ENCODE measurements at regions not wholly inside any gene's neighbourhood (a gene's known extent, or its start where the extent isn't known, plus 50 kb on each side); places are given as distances from the start of the nearest gene placed in this dataset.
"Not testable (repeated sequence)": the region's sequence is repeated elsewhere in the genome, so short reads cannot be mapped to it uniquely, and the experiment has no call there.

DNA sequence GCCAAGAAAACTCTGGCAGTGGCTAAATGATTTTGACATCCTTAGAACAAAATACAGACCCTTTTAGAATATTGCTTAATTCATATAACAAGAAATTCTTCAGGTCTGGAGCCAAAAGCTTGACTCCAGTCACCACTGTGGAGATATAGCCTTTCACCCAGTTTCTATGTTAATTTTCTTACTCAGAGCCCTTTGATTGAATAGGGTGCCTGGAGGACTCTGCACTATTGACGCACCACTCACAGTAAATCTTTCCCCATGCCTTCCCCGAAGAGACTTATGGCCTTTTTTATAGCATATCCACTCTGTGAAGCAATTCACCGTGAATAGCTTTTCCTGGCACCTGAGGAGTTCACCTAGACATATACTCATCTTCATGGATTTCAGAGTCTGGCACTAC, 613.8 kb downstream of the ZWINT start:
- peak; percentile 13 for DNase-seq (ENCODE audit: low read depth)

DNA sequence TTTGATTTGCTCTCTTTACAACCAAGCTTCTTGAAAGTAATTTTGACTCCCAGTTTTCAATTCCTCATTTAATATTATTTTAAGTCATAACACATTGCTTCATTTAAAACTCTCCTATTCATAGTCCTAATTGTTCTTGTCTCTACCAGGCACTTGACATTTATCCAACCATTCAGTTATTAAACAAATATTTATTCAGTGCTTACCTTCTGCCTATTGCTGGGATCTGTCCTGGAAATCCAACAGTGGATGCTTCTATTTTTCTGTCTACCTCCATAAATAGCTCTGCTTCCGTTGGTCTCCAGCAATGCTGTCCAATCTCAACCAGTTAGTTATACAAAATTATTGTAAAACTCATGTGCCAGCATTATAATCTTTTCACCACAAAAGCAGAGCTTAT, 615.1 kb downstream of the ZWINT start:
- DNase-seq (ENCODE audit: low read depth): no peak

DNA sequence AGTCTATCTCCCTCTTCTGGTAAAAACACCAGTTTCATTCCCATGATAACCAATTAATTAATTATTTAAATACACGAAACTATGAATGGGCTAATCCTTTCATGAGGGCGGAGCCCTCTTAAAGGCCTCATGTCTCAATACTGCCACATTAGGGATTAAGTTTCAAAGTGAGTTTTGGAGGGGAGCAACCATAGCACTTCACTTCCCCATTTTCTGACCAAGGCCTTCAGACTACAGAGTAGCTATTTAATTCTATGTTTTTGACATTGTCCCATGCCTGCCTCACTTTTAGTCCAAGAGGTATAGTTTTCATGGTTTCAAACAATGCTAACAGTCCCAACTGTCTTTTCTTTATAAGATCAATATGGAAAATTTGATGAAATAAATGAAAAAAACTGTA, 618.6 kb downstream of the ZWINT start:
- no peak for DNase-seq (ENCODE audit: low read depth)

GRCh38 chr10:55740767-55741166, 620.3 kb downstream of the ZWINT start:
- peak; percentile 20 for DNase-seq (ENCODE audit: low read depth)

- DNase-seq (ENCODE audit: low read depth): no peak
Observed at GRCh38 chr10:55740110-55740509, 620.9 kb downstream of the ZWINT start.

GRCh38 chr10:55734112-55734511, 626.9 kb downstream of the ZWINT start:
- no peak for DNase-seq (ENCODE audit: low read depth)

DNA sequence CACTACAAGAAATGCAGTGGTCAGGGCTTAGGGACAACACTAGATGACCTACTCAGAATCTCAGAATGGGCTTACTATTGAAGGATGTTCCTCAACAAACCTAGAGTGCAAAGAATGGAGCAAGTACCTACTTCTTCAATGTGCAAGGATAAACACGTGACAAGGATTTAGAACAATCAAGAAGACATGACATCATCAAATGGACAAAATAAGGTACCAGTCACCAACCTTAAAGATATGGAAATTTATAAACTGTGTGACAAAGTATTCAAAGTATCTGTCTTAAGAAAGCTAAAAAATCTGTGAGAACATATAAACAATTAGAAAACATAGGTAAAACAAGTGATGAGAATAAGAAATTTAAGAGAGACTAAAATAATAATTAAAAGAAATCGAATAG, 656.1 kb downstream of the ZWINT start:
- no peak for DNase-seq (ENCODE audit: low read depth)

- DNase-seq (ENCODE audit: low read depth): peak; percentile 15
Observed at GRCh38 chr10:55668326-55668922, 692.6 kb downstream of the ZWINT start.

DNA sequence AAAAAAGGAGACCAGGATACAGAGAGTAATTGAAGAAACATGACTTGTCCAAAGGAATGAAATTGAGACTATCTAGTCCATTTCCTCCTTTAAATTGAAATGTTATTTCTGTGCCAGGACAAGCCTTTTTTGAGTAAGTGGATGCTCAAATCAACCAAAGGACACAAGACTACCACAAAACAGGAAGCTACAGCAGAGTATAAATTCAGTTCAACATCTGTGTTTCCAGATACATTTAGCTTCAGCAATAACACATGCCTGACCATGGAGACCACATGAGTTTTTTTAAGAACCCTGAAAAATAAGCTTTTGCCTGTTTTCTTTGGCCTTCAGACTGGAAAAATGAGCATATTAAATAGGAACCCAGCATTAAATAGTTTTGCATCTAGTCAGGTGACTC, 707.5 kb downstream of the ZWINT start:
- DNase-seq (ENCODE audit: low read depth): no peak

DNA sequence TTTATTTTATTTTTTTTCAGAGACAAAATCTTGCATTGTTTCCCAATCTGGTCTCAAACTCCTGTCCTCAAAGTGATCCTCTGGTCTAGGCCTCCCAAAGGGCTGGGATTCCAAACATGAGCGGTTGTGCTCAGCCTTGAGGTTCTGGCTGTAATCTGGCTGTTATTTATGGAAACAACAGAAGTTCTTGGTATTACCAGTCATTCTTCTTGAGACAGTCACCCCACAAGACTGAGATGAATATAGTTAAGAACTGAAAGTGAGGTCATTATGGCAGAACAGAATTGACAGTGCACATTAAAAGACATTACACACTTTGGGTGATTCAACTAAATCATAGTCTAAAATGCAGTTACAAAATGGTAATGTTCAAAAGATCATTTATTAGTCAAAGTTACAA, 719.5 kb downstream of the ZWINT start:
- no peak for DNase-seq (ENCODE audit: low read depth)

- peak; percentile 7 for DNase-seq (ENCODE audit: low read depth)
Observed at GRCh38 chr10:55631071-55631654, 729.9 kb downstream of the ZWINT start.

- no peak for DNase-seq (ENCODE audit: low read depth)
Observed at GRCh38 chr10:55630491-55631056, 730.5 kb downstream of the ZWINT start.

GRCh38 chr10:55629793-55630490, 731.1 kb downstream of the ZWINT start:
- peak; percentile 48 for DNase-seq (ENCODE audit: low read depth)

GRCh38 chr10:55628260-55628701, 732.8 kb downstream of the ZWINT start:
- DNase-seq (ENCODE audit: low read depth): no peak

GRCh38 chr10:55627501-55628051, 733.5 kb downstream of the ZWINT start:
- no peak for DNase-seq (ENCODE audit: low read depth)

- DNase-seq (ENCODE audit: low read depth): not testable (repeated sequence)
Observed at GRCh38 chr10:55601690-55602478, 759.2 kb downstream of the ZWINT start.

GRCh38 chr10:55551603-55552002, 750.6 kb upstream of the PCDH15 start:
- DNase-seq (ENCODE audit: low read depth): no peak

- peak; percentile 7 for DNase-seq (ENCODE audit: low read depth)
Observed at GRCh38 chr10:55550236-55550635, 749.2 kb upstream of the PCDH15 start.

- not testable (repeated sequence) for DNase-seq (ENCODE audit: low read depth)
Observed at GRCh38 chr10:55537497-55537896, 736.5 kb upstream of the PCDH15 start.

DNA sequence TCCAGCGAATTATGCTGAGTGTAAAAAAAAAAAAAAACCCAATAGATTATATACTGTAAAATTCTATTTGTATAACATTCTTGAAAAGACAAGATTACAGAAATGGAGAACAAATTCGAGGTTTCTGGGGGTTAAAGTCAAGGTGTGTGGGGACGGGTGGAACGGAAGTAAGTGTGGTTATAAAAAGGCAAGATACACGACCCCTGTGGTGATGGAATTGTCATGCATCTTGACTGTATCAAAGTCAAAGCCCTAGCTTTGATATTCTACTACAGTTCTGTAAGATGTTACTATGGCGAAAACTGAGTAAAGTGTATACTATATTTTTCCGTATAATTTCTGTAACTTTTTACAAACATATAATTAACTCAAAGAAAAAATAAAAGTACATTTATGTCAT, 718.2 kb upstream of the PCDH15 start:
- no peak for DNase-seq (ENCODE audit: low read depth)

DNA sequence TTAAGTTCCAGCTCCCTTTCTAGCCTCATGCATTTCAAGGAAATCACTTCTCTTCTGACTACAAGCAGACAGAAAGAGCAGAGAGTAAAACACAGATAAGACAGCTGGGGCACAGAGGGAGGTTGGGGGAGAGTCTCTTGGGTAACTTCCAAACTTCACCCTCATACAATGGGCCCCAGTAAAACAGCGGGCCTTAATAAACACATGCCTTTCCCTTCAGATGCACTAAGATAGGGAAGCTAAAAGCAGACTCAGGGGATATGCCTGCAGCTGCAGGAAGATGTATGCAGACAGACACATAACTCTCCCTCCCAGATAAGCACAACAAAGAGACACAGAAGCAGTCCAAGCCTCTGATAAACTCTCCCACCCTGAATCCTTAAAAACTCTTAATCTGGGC, 717.4 kb upstream of the PCDH15 start:
- not testable (repeated sequence) for DNase-seq (ENCODE audit: low read depth)

DNA sequence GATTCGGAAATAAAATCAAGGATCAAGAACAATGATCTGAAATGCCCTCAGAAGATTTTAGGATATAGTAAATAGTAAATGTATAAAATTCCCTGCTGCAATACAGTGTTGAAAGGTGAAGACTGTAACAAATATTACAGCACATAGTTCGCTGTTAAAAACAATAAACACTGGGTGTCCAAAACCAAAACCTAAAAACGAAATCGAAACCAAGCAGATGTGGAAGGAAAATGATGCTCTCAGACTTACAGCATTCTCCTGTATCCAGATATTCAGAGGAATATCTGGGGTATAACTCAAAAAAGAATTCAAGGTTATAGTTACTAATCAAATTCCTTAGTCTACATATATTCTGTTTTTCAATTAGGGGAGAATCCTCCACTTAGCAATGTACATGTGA, 708.1 kb upstream of the PCDH15 start:
- no peak for DNase-seq (ENCODE audit: low read depth)
